HT1080 (cell line): ENCODE measurements at regions not wholly inside any gene's neighbourhood (a gene's known extent, or its start where the extent isn't known, plus 50 kb on each side); places are given as distances from the start of the nearest gene placed in this dataset.

ENCODE experiments used
- DNase-seq: peaks from one replicate; pipeline ENCODE4 v3.0.0-alpha.2; 2015; ENCODE audit warnings: low read depth

DNA sequence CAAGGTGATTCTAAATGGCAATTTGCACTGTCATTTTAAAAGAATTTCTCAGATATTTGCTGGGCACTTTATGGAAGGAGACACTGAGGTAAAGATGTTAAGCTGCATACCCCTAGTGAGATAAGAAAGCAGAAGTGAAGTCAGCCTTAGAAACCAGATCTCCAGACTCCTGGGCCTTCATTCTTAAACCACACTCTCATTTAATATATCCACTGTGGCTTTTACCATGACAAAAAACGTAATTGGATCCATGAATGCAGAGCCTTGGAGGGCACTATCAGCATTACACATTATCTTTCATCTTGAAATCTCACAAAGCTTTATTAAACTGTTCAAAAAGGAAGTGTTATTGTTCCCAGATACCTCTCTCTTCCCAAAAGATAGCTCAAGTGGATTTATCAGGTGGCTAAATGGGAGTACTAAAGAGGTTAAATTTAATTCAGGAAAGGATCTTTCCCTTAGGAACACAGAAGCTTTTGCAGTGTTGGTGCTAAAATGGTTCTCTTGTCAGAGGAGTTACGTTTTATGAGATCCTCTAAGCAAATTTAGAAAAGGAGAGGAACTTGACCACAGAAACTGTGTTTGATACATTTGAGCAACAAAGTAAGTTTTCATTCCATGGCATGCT, 1060.4 kb downstream of the EFNB2 start:
- DNase-seq, result no peak

DNA sequence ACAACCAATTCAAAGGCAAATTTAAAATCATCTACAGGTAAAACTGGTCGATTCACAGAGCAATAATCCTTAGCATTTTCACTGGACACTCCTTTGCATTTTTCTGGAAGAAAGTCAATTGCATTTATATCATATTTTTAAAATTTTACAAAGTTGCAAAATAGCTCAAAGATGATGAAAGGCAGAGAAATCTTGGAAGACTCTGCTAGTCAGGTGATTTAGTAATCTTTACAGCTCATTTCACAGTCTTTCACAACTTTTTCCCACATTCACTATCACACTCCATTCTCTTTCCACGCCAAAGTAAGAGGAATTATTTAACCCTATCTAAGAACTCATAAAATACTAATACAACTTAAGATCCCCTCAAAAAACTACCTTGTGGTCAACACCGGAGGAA, 1063.8 kb downstream of the EFNB2 start:
- DNase-seq, result no peak

- DNase-seq, result no peak
These were observed 1069.1 kb downstream of the EFNB2 start for GRCh38 chr13:105466376-105466775.

- no peak for DNase-seq
These were observed 1069.7 kb downstream of the EFNB2 start, which contains the start of gene DAOA for GRCh38 chr13:105465745-105466144. TSS of gene DAOA (plus strand) at chr13:105466045.

GRCh38 chr13:105465251-105465650, 1070.2 kb downstream of the EFNB2 start:
- DNase-seq, result no peak

- peak; percentile 39 for DNase-seq
These were observed 1071.2 kb downstream of the EFNB2 start for GRCh38 chr13:105464249-105464648.

GRCh38 chr13:105463011-105463501, 1072.4 kb downstream of the EFNB2 start:
- DNase-seq, result no peak

- no peak for DNase-seq
These were observed 1073.4 kb downstream of the EFNB2 start for GRCh38 chr13:105462098-105462497.

DNA sequence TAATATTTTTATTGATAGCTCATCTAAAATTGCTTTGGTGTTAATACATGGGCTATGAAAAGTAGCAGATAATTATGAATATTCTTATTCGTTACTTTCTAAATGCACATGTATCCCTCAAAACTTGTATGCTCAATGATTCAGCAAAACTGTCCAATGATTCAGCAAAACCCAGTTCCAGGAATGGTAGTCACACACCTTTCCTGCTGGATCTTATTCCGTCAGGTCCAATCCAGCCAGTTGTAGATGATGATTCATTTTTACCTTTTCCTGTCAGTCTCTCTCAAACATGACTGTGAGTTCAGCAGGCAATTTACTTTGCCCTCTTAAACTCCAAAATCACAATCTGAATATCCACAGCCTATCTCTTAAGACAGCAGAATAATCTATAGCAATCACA, 1082.6 kb downstream of the EFNB2 start:
- peak; percentile 7 for DNase-seq

- DNase-seq, result no peak
These were observed 1084.7 kb downstream of the EFNB2 start for GRCh38 chr13:105450784-105451183.

GRCh38 chr13:105448811-105449210, 1086.7 kb downstream of the EFNB2 start:
- no peak for DNase-seq

GRCh38 chr13:105446197-105446596, 1089.3 kb downstream of the EFNB2 start:
- DNase-seq, result no peak

- no peak for DNase-seq
These were observed 1089.7 kb downstream of the EFNB2 start for GRCh38 chr13:105445796-105446195.

GRCh38 chr13:105442949-105443699, 1092.3 kb downstream of the EFNB2 start:
- peak; percentile 94 for DNase-seq

DNA sequence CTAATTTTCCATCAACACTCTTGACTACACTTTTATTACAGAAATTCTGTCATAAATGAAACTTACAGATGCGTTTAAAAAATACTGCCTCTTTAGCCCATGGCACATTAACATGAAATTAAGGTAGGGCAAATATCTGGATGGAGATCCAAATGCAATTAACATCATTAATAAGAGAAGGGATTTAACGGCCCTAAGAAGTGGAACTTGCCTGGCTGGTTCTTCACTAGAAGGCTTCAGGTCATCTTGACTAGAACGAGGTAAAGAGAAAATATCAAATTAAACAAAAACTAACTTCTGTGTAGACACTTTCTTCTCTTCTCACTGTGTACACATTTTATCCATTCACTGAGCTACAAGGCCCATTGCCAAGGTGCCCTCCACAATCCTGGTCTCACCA, 1093.4 kb downstream of the EFNB2 start:
- DNase-seq, result no peak

DNA sequence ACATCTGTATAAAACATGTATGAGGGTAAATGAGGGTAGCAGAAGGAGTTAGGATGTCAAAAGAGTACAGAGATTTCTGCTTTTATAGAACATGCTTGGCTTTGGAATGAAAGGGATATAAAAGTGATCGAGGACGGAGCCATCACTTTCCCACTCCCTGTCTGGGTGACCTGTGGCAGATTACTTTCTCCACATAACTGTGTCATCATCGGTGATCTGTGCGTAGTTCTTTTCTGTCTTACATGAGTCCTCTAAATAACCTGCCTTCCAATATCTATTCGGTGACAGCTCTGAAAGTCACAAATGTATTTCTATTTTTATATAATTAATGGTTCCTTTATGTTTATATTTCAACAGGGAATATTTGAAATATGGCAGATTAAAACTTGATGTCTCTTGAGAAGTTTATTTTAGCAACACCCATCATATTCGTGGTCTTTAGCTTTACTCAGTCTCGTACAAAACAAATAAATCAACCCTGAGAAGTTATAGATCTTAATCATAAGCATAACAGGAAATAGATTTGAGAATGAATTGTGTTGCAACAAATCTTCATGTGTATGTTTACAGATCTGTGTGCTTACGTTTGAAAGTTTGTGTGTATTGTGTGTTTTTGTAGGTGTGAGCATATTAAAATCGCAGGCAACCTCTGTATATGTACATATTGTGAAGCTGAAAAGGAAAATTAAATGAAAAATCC, 1094.3 kb downstream of the EFNB2 start:
- DNase-seq, result no peak

- DNase-seq, result no peak
These were observed 1098.5 kb downstream of the EFNB2 start for GRCh38 chr13:105436943-105437342.

GRCh38 chr13:105432438-105432837, 1103.0 kb downstream of the EFNB2 start:
- no peak for DNase-seq

DNA sequence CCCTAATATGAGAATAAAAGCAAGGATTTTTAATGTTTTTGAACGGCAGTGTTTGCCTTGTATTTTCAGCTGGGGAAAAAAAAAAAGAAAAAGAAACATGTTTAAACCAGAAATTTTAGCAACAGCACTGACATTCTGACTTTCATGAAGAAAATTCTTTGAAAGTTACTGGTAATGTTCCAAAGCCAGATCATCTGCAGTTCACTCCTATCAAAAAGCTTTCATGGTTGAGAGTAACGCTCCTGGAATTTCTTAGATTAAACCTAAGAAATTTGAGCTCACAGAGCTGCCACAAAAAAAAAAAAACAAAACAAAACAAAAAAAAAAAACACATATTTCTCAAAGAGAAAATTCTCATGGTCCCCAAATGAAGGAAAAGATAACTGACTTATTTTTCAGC, 1106.7 kb downstream of the EFNB2 start:
- DNase-seq, result no peak

GRCh38 chr13:105426441-105426840, 1109.0 kb downstream of the EFNB2 start:
- DNase-seq, result no peak

DNA sequence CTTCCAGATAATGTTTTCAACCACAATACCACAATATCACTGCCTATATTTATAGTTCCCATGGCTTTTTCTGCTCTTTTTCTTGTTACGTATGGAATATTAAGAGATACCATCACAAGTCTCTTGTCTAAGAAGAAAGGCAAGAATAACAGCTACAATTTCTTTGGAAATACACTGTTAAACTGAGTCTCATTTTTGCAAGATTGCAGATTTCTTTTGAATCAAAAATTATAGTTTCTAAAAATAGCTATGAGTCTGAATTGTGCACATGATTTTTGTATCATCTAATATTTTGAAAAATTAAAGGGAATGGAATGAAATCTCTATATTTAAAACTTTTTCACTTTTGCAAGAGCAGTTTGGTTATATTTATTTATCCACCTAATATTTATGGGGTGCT, 1120.8 kb downstream of the EFNB2 start:
- no peak for DNase-seq

- DNase-seq, result no peak
These were observed 1123.3 kb downstream of the EFNB2 start for GRCh38 chr13:105412171-105412570.
